ENCODE measurements at regions not wholly inside any gene's neighbourhood (a gene's known extent, or its start where the extent isn't known, plus 50 kb on each side); places are given as distances from the start of the nearest gene placed in this dataset.
"Not testable (repeated sequence)": the region's sequence is repeated elsewhere in the genome, so short reads cannot be mapped to it uniquely, and the experiment has no call there.

DNA sequence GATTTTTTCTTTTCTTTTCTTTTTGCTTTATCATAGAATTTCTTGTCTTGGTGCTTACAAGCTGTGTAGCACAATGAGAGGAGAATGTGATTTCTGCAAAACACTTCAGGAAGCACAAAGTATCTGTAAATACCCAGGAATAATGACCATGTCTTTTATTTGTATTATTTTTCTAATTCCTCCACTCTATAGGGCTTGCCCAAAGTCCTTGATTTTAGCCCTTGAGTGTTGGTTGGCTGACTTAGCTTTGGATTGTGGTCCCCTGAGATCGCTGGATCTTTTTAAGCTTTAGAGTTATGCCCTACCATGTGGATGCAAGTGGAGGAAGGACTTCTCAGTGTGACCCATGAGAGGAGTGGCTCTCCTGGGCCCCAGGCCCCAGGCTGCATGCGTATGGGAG is 52.2 kb downstream of the HOXC4 start:
- not testable (repeated sequence) for H4K20me1 ChIP-seq (ENCODE audit: control insufficient read depth, insufficient read depth, low read depth, low read length); H3K9me3 ChIP-seq (ENCODE audit: control insufficient read depth, insufficient read depth, low read length); H3K27ac ChIP-seq (ENCODE audit: low read depth, low read length); H3K9me2 ChIP-seq (replicated peaks; ENCODE audit: control insufficient read depth, low read length); H3K36me3 ChIP-seq (ENCODE audit: control insufficient read depth, low read length); H3F3A ChIP-seq (ENCODE audit: control insufficient read depth, insufficient read depth); H3K4me2 ChIP-seq (ENCODE audit: low read length); H3K79me2 ChIP-seq (ENCODE audit: control insufficient read depth, low read length); H3K4me3 ChIP-seq (ENCODE audit: low read length); H3K4me1 ChIP-seq (ENCODE audit: control insufficient read depth, low read length); H3K27me3 ChIP-seq (ENCODE audit: control insufficient read depth, low read length)

DNA sequence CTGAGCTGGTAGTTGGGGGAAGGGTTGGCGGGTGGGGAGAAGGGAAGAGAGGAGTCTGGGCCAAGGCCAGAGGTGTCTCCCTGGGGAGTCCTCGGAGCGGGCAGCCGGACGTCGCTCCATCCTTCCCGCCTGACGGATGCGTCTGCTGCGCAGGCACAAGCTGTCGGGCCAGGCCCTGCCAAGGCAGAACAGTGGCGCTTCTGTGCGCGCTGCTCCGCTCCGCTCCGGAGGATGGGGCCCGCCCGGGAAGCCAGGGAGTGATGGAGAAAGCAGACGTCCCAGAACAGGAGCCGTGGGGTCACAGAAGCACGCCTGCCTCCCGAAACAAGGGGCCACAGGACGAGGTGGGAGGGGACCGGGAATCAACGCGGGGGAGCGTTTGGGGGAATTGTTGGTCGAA is 52.6 kb downstream of the HOXC4 start:
- H3K4me3 ChIP-seq (ENCODE audit: low read length); H3K4me1 ChIP-seq (ENCODE audit: control insufficient read depth, low read length); H3F3A ChIP-seq (ENCODE audit: control insufficient read depth, insufficient read depth); H3K27me3 ChIP-seq (ENCODE audit: control insufficient read depth, low read length); H3K9me3 ChIP-seq (ENCODE audit: control insufficient read depth, insufficient read depth, low read length); H3K79me2 ChIP-seq (ENCODE audit: control insufficient read depth, low read length); H4K20me1 ChIP-seq (ENCODE audit: control insufficient read depth, insufficient read depth, low read depth, low read length); H3K36me3 ChIP-seq (ENCODE audit: control insufficient read depth, low read length); H3K9me2 ChIP-seq (replicated peaks; ENCODE audit: control insufficient read depth, low read length); H3K4me2 ChIP-seq (ENCODE audit: low read length); H3K27ac ChIP-seq (ENCODE audit: low read depth, low read length): not testable (repeated sequence)

DNA sequence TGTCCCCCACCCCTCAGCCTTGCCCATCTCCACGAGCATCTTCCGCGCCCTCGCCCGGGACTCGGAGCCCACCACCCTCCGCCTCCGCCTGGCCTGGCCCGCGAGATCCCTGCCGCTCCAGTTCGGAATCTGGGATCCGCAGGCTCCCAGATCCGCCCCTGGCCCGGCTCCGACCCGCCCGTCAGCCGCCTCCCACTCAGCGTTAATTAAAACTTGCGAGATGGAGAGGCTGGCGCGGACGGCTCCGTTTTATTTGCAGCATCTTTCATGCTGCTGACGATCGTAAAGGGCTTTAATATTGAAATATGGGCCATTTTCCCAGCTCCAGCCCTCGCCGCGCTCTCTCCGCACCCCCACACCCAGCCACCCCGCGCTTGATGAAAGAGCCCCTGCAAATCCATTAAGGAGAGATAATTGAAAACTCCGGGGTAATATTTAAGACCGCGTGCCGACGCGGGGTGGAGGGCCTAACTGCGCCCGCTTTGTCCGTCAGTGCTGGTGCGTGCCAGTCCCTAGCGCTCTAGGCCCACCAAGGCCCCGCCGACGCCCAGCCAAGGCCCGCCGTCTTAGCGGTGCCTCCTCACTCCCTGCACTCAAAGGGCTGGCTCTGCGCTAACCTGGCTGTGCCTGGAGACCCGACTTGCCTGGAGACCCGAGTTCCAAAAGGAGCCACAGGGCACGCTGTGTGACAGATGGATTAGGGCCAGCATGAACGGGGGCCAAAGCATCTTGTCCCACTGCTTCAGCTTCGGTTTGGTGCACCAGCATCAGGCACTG is 53.4 kb downstream of the HOXC4 start:
- H3K79me2 ChIP-seq (ENCODE audit: control insufficient read depth, low read length); H3F3A ChIP-seq (ENCODE audit: control insufficient read depth, insufficient read depth); H4K20me1 ChIP-seq (ENCODE audit: control insufficient read depth, insufficient read depth, low read depth, low read length); H3K9me2 ChIP-seq (replicated peaks; ENCODE audit: control insufficient read depth, low read length); H3K27ac ChIP-seq (ENCODE audit: low read depth, low read length); H3K9me3 ChIP-seq (ENCODE audit: control insufficient read depth, insufficient read depth, low read length); H3K4me3 ChIP-seq (ENCODE audit: low read length); H3K27me3 ChIP-seq (ENCODE audit: control insufficient read depth, low read length); H3K36me3 ChIP-seq (ENCODE audit: control insufficient read depth, low read length); H3K4me2 ChIP-seq (ENCODE audit: low read length); H3K4me1 ChIP-seq (ENCODE audit: control insufficient read depth, low read length): not testable (repeated sequence)

DNA sequence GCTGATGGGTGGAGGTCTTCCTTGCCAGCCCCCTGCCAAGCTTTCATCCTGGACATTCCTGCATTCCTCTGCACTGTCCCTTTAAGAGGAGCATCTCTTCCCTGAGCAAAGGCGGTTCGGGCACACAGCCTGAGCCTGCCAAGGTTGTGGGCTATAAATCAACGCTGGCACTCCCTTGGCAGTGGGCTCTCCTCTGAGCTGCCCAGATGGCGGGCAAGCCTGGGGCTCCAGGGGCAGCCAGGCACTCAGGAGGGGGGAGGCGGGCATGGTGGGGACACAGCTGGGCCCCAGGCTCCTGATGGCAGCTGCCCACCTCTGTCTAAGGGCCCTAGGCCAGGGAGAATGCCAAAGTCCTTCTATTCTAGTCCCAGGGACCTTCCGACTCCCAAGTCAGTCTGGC is 58.7 kb downstream of the HOXC4 start:
- not testable (repeated sequence) for H3K9me2 ChIP-seq (replicated peaks; ENCODE audit: control insufficient read depth, low read length); H3K4me2 ChIP-seq (ENCODE audit: low read length); H3K27me3 ChIP-seq (ENCODE audit: control insufficient read depth, low read length); H3K36me3 ChIP-seq (ENCODE audit: control insufficient read depth, low read length); H3K4me3 ChIP-seq (ENCODE audit: low read length); H3K9me3 ChIP-seq (ENCODE audit: control insufficient read depth, insufficient read depth, low read length); H3K79me2 ChIP-seq (ENCODE audit: control insufficient read depth, low read length); H3K4me1 ChIP-seq (ENCODE audit: control insufficient read depth, low read length); H3F3A ChIP-seq (ENCODE audit: control insufficient read depth, insufficient read depth); H4K20me1 ChIP-seq (ENCODE audit: control insufficient read depth, insufficient read depth, low read depth, low read length); H3K27ac ChIP-seq (ENCODE audit: low read depth, low read length)

DNA sequence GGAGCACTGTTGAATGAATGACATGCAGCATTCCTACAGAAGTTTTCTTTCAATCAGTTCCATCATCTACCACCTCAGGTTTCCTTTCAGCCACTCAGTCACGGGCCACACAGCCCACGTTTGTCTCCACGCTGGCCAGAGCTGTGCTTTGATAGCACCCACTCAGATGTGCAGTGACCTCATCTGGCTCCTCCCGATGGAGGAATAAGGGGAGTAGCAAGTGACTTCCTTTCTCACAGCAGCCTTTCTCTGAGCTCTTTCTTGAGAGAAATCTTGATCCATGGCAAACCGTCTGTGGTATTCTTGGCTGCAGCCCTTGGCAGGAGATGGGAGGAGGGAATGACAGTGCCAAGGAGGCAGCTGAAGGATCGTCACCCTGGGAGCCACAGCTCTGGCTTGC is 62.4 kb downstream of the HOXC4 start:
- H3K4me2 ChIP-seq (ENCODE audit: low read length); H3K79me2 ChIP-seq (ENCODE audit: control insufficient read depth, low read length); H3F3A ChIP-seq (ENCODE audit: control insufficient read depth, insufficient read depth); H3K4me3 ChIP-seq (ENCODE audit: low read length); H3K9me2 ChIP-seq (replicated peaks; ENCODE audit: control insufficient read depth, low read length); H3K27me3 ChIP-seq (ENCODE audit: control insufficient read depth, low read length); H3K4me1 ChIP-seq (ENCODE audit: control insufficient read depth, low read length); H3K9me3 ChIP-seq (ENCODE audit: control insufficient read depth, insufficient read depth, low read length); H4K20me1 ChIP-seq (ENCODE audit: control insufficient read depth, insufficient read depth, low read depth, low read length); H3K27ac ChIP-seq (ENCODE audit: low read depth, low read length); H3K36me3 ChIP-seq (ENCODE audit: control insufficient read depth, low read length): not testable (repeated sequence)

DNA sequence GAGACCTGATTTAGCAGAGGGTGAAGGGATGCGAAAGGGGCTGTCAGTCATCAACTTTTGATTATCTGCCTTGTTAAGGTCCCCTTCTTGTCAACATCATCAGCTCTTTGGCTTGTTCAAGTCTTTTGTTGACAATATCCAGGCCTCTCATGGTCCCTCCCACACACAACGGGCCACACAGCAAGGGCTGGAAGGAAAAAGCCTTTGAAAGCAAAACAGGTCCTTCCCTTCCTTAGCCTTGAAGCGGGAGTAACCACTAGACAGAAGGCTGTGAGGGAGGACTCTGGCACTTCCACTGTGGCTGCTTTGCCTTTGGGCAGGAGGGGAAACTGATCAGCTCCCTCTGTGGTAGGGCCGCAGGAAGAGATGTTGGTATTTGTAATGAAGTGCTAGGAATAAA is 63.8 kb downstream of the HOXC4 start:
- not testable (repeated sequence) for H3K36me3 ChIP-seq (ENCODE audit: control insufficient read depth, low read length); H3K4me2 ChIP-seq (ENCODE audit: low read length); H3K27me3 ChIP-seq (ENCODE audit: control insufficient read depth, low read length); H3K4me3 ChIP-seq (ENCODE audit: low read length); H4K20me1 ChIP-seq (ENCODE audit: control insufficient read depth, insufficient read depth, low read depth, low read length); H3K9me2 ChIP-seq (replicated peaks; ENCODE audit: control insufficient read depth, low read length); H3K9me3 ChIP-seq (ENCODE audit: control insufficient read depth, insufficient read depth, low read length); H3K4me1 ChIP-seq (ENCODE audit: control insufficient read depth, low read length); H3K79me2 ChIP-seq (ENCODE audit: control insufficient read depth, low read length); H3K27ac ChIP-seq (ENCODE audit: low read depth, low read length); H3F3A ChIP-seq (ENCODE audit: control insufficient read depth, insufficient read depth)

DNA sequence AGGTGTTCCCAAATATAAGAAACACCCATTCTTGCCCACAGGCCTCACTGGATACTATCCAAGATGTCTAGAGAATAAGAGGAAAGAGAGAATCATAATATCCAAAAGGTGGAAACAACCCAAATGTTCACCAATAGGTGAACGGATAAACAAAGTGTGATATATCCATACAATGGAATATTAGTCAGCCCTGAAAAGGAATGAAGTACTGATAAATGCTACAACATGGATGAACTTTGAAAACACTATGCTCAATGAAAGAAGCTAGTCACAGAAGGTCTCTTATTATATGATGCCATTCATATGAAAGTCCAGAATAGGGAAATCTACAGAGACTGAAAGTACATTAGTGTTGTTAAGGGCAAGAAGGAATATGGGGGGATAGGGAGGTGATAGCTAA is 65.4 kb downstream of the HOXC4 start:
- not testable (repeated sequence) for H3K27me3 ChIP-seq (ENCODE audit: control insufficient read depth, low read length)

DNA sequence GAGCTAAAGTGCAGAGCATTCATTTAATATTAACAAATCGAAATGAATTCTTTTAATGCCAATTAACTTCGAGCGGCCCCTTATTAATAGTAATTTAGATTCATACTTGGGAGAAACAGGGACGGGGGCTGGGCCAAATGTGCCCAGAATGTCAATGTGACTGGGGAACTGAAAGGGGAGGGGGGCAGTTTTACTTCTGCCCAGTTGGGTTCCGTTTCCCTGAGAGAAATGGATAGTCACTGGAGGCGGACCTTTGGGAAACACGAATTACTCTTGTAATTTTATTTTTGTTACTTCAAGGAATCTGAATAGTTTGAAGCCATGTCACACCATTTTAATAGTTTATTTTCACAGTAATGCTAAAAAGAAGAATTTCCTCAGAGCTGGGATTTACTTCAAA is 64.8 kb downstream of the SMUG1 start:
- not testable (repeated sequence) for H4K20me1 ChIP-seq (ENCODE audit: control insufficient read depth, insufficient read depth, low read depth, low read length); H3K79me2 ChIP-seq (ENCODE audit: control insufficient read depth, low read length); H3K9me3 ChIP-seq (ENCODE audit: control insufficient read depth, insufficient read depth, low read length); H3K27ac ChIP-seq (ENCODE audit: low read depth, low read length); H3K4me2 ChIP-seq (ENCODE audit: low read length); H3K36me3 ChIP-seq (ENCODE audit: control insufficient read depth, low read length); H3K4me1 ChIP-seq (ENCODE audit: control insufficient read depth, low read length); H3K9me2 ChIP-seq (replicated peaks; ENCODE audit: control insufficient read depth, low read length); H3K4me3 ChIP-seq (ENCODE audit: low read length); H3F3A ChIP-seq (ENCODE audit: control insufficient read depth, insufficient read depth)
- H3K27me3 ChIP-seq (ENCODE audit: control insufficient read depth, low read length): peaks cover 40% of the 10 kb centered on the region

More for the DNA sequence above, 65.4 kb downstream of the HOXC4 start:
- H3K36me3 ChIP-seq (ENCODE audit: control insufficient read depth, low read length); H3K79me2 ChIP-seq (ENCODE audit: control insufficient read depth, low read length); H3K4me2 ChIP-seq (ENCODE audit: low read length); H4K20me1 ChIP-seq (ENCODE audit: control insufficient read depth, insufficient read depth, low read depth, low read length); H3K4me1 ChIP-seq (ENCODE audit: control insufficient read depth, low read length); H3K9me3 ChIP-seq (ENCODE audit: control insufficient read depth, insufficient read depth, low read length); H3K9me2 ChIP-seq (replicated peaks; ENCODE audit: control insufficient read depth, low read length); H3K27ac ChIP-seq (ENCODE audit: low read depth, low read length); H3K4me3 ChIP-seq (ENCODE audit: low read length); H3F3A ChIP-seq (ENCODE audit: control insufficient read depth, insufficient read depth): not testable (repeated sequence)

All from DOHH2 (cell line).